ENCODE measurements at regions not wholly inside any gene's neighbourhood (a gene's known extent, or its start where the extent isn't known, plus 50 kb on each side); places are given as distances from the start of the nearest gene placed in this dataset.

DNA sequence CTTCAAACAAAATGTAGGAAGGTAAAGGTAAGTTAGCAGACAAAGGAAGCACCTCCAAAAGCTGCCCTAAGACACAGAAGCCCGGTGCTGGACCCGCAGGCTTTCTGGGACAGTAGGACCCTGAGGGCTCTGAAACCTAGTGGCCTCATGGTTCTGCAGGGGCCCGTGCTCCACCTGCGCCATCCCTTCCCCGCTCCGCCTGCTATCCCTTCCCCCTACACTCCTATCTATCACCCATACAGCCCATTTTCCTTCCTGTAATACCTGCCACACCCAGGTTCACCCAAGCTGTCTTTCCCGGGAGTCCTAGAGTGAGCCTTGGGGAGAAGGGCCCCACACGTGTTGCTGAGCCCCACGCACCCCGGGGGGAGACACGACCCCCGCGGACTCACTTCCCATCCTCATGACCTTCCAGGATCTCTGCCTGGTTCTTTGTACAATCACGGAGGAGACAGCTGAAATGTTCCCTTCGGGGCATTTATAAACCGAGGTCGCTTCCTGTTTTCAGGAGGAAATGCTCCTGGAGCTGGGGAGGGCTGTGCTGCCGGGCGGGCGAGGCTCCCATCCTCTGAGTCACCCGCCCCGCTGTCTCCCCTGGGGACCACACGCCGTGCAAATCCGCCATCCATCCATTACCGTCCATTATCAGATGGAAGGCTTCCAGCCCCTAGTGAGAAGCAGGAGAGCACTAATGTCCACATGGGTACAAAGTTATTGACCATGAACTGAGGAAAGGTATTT is 251.7 kb upstream of the PITRM1 start:
- DNase-seq = no peak

DNA sequence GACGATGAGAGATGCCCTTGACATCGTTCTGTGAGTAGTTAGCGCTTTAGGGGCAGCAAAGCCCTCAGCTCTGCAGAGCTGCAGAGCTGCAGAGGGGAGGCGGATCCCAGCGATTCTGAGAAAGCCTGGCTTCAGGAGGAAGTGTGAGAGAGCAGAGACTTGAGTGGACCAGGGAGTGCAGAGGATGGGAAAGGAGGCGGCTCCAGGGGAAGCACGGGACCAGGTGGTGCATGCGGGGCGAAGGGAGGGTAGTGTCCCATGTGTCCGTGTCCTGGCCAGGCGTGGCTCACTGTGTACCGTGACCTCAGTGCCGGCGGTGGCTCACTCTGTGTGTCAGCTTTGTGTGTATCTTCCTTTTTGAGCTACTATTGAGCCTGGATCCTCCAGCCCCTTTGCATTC is 250.8 kb upstream of the PITRM1 start:
- DNase-seq = no peak

DNA sequence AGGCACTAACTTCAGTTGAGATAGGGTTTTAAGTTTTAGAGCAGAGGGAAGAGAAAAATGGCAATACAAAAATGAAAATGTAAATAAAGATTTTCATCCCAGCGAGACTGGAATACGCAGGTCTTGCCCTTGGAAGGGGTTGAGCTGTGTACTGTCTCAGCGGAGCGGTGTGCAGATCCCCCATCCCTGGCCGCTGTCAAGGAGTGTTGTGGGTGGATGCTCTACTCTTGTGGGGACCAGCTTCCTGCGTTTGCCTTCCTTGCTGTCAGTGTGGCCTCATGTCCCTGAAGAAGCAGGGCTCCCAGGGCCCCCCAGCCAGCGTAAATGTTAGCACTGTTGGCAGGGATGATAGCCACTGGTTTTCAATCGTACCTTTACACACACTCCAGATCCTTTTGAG is 249.7 kb upstream of the PITRM1 start:
- no peak for DNase-seq

DNA sequence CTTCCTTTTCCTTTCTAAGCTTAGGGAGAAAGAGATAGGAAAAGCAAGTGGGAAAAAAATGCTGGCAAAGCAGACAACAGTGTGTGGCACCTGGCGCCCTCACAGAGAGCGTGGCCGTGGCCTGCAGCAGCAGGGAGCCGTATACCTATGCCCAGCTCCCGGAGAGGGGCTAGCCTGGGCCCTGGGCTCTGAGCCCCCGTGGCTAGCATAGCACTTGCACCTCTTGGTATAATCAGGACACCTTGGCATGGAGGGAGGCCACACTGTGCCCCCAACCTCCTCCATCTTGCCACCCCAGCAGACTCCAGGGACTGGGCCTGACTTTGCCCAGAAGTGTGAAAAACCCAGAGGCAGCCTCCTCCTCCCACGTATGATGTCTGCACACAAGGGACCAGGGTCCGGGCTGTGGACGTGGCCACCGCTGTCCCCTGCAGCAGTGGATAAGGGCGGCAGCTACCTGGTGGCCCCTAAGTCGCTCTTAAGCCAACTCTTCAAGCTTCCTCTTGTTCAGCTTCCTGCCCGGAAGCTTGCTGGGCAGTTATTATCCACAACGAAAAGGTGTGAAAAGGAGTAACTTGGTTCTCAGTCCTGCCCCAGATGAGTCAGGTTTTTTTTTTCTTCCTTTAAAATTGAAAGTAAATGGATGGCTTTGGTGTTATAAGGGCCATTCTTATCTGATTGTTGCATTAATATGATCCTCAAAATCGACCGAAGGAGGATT is 249.1 kb upstream of the PITRM1 start:
- DNase-seq = no peak

DNA sequence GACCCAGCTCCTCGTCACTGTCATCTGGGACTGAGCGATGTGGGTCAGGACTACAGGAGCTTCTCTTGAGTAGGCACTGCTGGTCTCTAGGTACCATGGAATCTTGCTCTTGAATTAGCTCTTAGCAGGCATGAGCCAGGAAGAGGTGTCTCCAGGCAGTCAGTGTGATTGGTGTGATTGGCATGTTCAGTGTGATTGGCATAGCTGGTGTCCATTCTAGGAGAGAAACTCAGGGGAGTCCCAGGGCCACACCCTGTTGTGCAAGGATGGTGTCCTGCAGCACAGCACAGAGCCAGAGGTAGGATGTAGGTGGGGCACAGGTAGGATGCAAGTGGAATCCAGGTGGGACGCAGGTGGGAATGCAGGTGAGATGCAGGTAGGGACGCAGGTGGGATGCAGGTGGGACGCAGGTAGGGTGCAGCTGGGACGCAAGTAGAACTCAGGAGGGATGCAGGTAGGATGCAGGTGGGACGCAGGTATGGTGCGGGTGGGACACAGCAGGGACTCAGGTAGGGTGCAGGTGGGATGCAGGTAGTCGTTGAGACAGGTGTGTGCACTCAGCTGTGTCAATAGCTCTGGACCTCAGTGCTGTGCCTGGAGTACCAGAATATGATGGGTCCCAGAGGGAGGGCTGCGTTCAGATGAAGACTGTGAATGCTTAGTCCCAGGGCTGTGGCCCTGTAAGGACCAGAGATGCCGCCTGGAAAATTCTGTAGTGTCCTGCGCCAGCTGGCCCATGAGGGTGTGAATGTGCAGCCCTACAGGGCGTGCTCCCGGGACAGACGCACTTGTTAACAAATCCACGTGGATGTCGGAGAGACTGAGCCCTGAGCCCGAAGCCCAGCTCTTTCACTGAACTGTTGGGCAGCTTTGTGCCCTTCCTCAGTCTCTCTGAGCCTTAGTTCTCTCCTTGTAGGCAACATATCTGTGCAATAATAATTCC is 248.2 kb upstream of the PITRM1 start:
- DNase-seq = no peak

DNA sequence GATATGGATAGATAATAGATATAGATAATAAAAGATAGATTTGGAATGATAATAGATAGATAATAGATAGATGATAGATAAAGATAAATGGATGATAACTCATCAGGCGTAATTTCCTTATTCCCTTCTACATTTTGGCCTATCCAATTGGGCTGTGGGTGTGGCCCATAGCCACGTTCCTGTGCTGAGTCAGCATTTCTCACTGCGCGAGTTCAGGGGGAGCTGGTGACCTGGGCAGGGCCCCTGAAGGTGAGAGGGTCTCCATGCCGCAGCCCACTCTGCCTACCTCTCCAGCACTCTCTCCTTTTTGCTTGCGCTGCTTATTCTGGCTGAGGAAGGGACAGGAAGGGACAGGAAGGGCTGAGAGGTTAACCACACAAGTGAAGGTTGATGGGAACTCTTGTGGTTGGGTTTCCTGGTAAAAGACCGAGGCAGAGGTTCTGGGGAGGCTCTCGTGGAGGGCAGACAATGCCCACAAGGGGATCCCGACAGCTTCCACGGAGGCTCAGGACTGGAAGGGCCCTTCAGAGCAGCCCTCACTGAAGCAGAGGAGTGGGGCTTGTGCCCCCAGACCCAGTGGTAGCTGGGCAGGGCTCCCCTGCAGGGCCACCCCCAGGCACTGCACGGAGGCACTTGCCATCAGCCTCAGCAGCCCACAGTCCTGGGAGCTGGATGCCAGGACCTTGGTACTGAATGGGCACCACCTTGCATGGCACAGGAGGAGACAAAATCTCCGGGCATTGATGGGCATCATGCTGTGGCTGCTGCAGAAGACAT is 247.3 kb upstream of the PITRM1 start:
- no peak for DNase-seq

DNA sequence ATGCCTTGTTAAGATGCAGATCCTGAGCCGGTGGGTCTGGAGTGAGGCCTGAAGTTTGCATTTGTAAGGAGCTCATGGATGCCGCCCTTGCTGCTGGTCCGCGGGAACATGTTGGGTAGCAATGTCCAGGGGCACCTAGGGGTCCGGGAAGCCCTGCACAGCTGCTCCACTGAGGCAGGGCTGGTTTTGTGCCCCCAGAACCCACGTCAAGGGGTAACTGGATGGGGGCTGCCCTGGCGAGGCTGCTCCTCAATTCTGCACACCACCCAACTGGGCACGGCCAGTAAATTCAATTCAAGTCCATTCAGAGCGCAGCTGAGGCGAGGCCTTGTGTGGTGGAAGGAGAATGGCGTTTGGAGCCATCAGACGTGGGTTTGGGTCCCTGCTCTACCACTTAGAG is 246.3 kb upstream of the PITRM1 start:
- DNase-seq = no peak

DNA sequence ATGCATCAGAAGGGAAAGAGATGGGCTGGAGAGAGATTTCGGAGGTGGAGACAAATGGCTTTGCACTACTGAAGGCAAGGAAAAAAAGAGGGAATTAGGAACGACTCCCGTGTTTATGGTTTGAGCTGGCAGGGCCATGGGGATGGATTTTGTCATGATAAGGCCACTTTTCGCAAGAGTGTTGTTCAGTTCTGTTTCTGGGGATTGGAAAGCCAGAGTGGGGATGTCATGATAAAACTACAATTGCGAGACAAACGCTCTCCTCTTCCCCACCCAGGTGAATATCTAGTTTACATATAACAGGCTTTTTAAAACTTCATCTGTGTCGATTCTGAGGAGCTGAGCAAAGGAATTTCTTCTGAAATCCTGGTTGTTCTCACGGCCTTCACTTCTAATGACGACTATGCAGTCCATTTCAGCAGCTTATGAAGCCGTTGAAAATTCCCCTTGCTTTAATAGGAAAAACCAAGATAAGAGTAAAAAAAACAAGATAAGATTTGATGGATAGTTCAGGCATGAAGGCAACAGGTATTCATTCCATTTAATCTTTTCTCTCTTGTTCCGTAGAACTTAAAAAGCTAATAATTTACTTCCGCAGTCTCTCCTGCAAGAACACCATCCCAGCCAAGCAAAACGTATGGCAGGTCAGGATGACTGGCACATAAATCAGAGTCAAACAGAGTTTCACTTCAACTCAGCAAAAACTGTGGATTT is 245.6 kb upstream of the PITRM1 start:
- no peak for DNase-seq

DNA sequence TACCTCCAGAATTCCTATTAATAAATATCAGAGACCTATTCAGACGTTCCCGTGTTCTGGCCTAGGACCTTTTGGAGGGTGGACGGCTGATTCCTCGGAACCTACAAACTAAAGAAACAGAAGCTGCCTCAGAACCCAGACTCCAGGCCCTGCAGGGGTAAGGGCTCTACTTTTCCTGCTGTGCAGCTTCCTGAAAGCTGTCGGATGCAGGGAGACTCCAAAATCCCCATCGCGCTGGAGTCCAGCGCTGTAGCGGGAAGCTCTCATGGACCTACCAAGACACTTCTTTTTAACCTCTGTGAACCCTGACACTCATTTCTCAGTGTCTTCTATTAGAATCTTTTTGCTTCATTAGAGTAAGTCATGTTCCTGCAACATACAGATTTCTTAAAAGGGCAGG is 244.5 kb upstream of the PITRM1 start:
- no peak for DNase-seq

DNA sequence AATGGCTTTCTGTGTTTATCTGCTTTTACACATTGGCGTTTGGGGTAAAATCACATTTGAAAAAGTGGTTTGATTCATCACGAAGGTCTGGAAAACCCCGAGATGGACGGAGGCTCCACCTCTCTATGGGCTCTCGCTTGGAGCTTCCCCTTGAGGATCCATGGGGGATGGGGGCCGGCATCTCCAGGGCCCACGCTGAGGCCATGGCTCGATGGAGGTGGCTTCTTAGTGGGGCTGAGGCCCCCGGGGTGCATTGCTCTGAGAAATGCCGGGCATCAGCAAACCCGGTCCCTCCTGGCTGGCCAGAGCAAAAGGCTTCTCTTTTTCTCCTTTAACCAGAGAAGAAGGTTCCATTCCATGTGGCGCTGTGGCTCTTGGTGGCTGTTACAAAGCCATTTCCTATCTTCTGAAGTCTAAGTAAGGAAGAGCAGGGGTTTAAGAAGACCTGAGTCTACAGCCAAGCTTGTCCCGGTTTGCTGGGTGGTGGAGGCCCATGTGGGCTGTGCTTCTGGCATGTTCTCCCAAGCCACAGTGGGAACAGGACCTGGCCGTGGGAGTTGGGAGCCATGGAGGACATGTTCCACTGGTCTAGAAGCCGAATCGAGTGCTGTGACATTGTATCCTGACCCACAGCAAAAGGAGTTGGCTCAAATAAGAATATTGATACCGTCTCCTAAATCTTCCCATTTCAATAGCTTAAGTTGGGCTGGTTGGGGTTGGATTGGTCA is 243.5 kb upstream of the PITRM1 start:
- no peak for DNase-seq

DNA sequence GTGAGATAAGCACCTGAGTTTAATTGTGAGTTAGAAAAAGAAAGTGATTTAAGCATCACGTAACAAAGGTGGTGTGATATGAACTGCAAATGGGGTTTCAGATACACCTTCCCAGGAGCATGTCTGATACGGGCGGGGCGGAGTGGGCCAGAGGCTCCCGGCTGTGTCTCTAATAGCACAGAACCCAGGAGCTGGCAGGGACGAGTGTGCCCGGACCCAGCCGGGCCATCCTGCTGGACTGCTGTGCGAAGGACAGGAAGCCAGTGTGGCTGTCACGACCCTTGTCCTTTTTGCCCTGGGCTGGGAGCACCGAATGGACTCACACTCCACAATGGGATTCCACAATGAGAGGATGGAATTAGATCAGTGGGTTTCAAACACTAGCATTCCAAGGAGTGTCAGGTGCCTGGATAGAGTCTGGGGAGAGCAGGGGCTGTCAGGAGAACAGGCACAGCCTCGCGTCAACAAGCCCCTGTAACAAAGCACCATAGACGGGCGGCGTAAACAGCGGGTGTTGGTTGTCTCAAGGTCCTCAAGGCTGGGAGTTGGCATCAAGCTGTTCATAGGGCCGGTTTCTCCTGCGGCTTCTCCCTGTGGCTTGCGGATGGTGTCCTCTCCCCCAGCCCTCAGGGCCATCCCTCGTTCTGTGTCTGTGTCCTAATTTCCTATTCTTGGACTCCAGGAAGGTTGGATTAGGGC is 242.6 kb upstream of the PITRM1 start:
- no peak for DNase-seq

DNA sequence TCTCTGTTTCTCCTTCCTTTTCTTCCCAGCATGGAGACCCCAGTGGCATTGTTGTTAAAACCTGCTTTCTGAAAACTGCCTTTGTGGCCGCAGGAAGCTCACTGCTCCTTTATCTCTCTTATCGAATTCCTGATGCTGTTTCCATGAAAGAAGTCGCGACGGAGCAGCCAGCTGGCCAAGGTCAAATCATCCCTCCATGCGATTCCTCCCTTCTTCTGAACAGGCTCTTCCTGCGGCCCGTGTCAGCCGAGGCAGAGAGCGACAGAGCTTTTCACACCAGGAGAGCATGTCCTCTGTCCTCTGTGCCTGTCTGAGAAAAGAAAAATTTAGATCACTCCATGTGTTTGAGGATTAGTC is 242.1 kb upstream of the PITRM1 start:
- DNase-seq = no peak

DNA sequence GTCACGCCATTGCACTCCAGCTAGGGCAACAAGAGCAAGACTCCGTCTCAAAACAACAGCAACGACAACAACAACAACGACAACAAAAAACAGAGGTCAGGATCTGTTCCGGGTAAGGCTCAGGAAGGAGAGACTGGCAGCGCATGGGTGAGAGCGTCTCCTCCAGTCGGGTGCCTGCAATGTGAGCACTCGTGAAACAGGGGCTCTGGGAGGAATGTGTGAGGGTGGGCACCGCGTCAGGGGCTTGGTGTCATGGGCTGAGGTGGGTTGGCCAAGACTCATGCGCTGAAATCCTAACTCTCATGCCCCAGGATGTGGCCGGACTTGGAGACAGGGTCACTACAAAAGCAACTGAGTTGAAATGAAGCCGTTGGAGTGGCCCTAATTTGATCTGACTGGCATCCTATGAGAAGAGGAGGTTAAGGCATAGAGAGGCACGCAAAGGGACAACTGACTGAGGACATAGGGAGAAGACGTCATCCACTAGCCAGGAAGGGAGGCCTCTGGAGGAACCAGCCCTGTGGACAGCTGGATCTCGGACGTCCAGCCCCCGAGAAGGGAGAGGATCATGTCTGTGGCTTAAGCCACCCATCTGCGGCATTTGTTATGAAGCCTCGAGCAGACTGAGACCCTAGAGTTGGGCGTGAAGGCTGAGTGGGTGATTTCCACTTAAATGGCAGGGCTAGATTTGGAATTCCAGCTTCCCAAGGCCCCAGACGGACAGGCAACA is 241.5 kb upstream of the PITRM1 start:
- DNase-seq = no peak

DNA sequence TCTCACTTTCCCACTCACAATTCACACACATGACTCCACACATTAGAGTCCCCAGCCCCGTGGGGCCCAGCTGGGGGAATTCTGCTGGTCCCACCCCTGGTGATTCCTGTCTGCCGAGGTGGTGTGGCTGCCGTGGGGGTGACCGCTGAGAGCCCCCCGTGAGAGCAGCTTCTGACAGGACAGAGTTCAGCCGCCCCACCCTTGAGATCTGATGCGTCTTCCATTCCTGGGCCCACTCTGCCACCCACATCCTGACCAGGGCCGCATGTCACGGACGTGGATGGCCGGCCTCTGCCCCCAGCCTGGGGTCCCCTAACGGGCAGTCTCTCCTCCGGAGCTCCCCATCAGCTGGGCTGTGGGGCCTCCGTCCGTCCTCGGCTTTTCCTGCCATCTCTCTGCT is 240.1 kb upstream of the PITRM1 start:
- DNase-seq = no peak

DNA sequence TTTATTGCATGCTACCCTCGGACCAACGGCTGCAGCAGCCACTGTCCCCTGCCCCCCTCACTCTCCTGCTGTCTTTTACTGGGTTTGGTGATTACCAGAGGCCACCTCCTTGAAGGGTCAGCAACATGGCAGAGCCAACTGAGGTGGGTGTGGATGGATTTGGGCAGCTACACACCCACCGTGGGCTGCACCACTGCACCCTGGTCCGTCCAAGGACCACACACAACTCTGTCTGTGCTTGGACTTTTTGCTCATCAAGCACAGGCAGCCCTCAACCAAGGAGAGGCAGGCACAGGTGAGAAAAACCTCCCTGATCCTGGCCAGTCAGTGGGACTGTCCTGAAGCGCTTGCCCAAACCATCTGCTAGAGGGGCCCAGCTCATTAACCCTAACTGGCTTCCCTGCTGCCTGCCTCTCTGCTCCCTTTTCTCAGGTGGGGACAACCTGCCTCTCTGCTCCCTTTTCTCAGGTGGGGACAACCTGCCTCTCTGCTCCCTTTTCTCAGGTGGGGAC is 239.5 kb upstream of the PITRM1 start:
- no peak for DNase-seq

DNA sequence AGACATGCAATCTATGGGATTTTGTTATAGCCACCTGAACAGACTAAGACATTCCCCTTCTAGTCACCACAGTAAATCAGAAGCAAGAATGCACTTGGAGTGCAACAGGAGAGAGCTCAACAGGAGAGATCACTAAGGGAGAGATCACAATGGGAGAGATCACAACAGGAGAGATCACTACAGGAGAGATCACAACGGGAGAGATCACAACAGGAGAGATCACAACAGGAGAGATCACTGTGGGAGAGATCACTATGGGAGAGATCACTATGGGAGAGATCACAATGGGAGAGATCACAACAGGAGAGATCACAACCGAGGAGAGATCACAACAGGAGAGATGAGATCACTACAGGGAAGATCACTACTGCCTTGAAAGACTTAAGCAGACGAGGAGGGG is 238.5 kb upstream of the PITRM1 start:
- no peak for DNase-seq

DNA sequence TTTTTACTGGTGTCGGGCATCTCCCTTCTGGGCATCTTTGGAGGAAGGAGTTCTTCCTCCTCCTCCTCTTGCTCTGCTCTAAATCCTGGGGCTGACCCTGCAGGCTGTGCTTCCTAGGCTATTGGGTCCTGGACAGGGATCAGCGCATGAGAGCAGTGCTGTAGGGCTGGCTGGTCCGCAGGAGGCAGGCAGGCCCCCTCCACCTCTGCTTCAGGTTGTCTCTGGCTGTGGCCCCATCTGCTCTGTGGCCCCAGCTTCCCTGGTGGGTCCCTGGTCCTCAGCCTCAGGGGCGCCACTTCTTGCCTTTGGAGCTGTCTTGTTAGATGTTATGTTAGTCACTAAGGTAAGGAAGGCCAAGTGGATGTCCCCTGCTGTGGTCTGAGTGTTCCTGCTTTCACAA is 237.3 kb upstream of the PITRM1 start:
- DNase-seq = no peak

DNA sequence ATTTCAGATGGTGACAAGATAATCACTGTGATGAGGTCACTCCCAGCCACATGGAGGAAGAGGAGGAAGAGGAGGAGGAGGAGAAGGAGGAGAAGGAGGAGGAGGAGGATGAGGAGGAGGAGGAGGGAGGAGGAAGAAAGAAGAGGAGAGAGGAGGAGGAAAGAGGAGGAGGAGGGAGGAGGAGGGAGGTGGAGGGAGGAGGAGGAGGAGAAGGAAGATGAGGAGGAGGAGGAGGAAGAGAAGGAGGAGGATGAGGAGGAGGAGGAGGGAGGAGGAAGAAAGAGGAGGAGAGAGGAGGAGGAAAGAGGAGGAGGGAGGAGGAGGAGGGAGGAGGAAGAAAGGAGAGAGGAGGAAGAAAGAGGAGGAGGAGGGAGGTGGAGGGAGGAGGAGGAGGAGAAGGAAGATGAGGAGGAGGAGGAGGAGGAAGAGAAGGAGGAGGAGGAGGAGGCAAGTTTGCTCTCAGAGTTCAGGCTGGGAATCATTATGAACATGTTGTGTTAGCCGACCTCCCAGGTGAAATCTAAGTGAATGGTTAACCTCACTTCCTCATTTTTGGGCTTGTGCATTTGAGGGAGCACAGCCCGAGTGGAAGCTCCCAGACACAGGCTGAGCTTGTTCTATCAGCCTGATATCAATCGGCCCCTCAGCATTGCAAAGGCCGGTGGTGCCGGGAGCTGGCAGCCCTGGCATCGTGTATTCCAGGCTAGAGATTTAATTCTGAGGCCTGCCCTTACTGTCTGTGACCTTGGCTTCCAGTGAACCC is 236.2 kb upstream of the PITRM1 start:
- no peak for DNase-seq

DNA sequence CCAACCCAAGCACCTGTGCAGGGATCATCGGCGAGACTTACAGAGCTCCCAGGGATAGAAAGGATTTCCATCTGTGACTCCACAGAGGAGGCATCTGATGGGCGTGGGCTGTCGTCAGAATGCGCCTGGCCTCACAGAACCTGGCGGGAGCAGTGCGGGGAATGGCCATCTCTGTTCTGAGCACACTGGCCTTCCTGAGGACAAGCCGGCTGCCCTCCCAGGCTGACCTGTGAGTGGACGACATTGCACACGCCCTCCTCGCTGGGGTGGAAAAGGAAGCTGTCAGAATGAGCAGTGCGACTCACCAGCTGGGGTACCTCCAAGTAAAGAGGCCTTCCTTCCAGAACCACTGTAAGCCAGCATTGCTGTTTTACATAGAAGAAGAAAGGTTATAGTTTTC is 234.6 kb upstream of the PITRM1 start:
- DNase-seq = no peak
